HUDEP-2 (cell line): ENCODE measurements at regions not wholly inside any gene's neighbourhood (a gene's known extent, or its start where the extent isn't known, plus 50 kb on each side); places are given as distances from the start of the nearest gene placed in this dataset.
"Not testable (repeated sequence)": the region's sequence is repeated elsewhere in the genome, so short reads cannot be mapped to it uniquely, and the experiment has no call there.

ENCODE experiments used
- DNase-seq, 76 experiments: peaks; one replicate each; lab custom pipeline; 2025; ENCODE audit not compliant: unreplicated experiment in 76 of 76; lab: John Stamatoyannopoulos, UW

- DNase-seq: no peak
Observed at GRCh38 chr1:194653385-194653784, 1467.0 kb upstream of the B3GALT2 start.

- DNase-seq: no peak
Observed at GRCh38 chr1:194647118-194647517, 1460.7 kb upstream of the B3GALT2 start.

- DNase-seq: no peak
Observed at GRCh38 chr1:194644528-194644927, 1458.1 kb upstream of the B3GALT2 start.

GRCh38 chr1:194640322-194640721 lies 1453.9 kb upstream of the B3GALT2 start:
- DNase-seq: no peak

GRCh38 chr1:194629011-194629410 lies 1442.6 kb upstream of the B3GALT2 start:
- DNase-seq: no peak

- no peak for DNase-seq
Observed at GRCh38 chr1:194624833-194625232, 1438.4 kb upstream of the B3GALT2 start.

- DNase-seq: no peak
Observed at GRCh38 chr1:194618101-194618500, 1431.7 kb upstream of the B3GALT2 start.

- DNase-seq: not testable (repeated sequence)
Observed at GRCh38 chr1:194617272-194617671, 1430.9 kb upstream of the B3GALT2 start.

- DNase-seq: no peak
Observed at GRCh38 chr1:194616835-194617234, 1430.4 kb upstream of the B3GALT2 start.

- DNase-seq: no peak
Observed at GRCh38 chr1:194602184-194602583, 1415.8 kb upstream of the B3GALT2 start.

- DNase-seq: no peak
Observed at GRCh38 chr1:194600716-194601115, 1414.3 kb upstream of the B3GALT2 start.

- no peak for DNase-seq
Observed at GRCh38 chr1:194598098-194598497, 1411.7 kb upstream of the B3GALT2 start.

GRCh38 chr1:194586302-194586701 lies 1399.9 kb upstream of the B3GALT2 start:
- no peak for DNase-seq

- no peak for DNase-seq
Observed at GRCh38 chr1:194584052-194584451, 1397.6 kb upstream of the B3GALT2 start.

- DNase-seq: no peak
Observed at GRCh38 chr1:194570476-194570875, 1384.1 kb upstream of the B3GALT2 start.

- DNase-seq: no peak
Observed at GRCh38 chr1:194568610-194569009, 1382.2 kb upstream of the B3GALT2 start.

GRCh38 chr1:194548071-194548470 lies 1361.7 kb upstream of the B3GALT2 start:
- no peak for DNase-seq

GRCh38 chr1:194544012-194544411 lies 1357.6 kb upstream of the B3GALT2 start:
- DNase-seq: no peak

GRCh38 chr1:194538453-194538852 lies 1352.0 kb upstream of the B3GALT2 start:
- no peak for DNase-seq

- no peak for DNase-seq
Observed at GRCh38 chr1:194537521-194537920, 1351.1 kb upstream of the B3GALT2 start.

GRCh38 chr1:194535369-194535768 lies 1349.0 kb upstream of the B3GALT2 start:
- peak in 74 of 76 experiments; percentile 6 to 98 (median 80) for DNase-seq

GRCh38 chr1:194534784-194535183 lies 1348.4 kb upstream of the B3GALT2 start:
- DNase-seq: peak in 1 of 76 experiments; percentile 8

- DNase-seq: no peak
Observed at GRCh38 chr1:194533641-194534040, 1347.2 kb upstream of the B3GALT2 start.
